Neural cell (in vitro differentiated cells): ENCODE measurements at regions not wholly inside any gene's neighbourhood (a gene's known extent, or its start where the extent isn't known, plus 50 kb on each side); places are given as distances from the start of the nearest gene placed in this dataset.

Experiments used
- H2AFZ ChIP-seq: fragments of 200-600, 300-800 bp; sonication (generic), shearing (Covaris generic); 2 replicates; pipeline ENCODE4 v1.6.0; 2014; ENCODE audit warnings: low read depth, mild to moderate bottlenecking, antibody characterized with exemption, low read length, moderate library complexity
- H3F3A ChIP-seq: fragments of 200-600 bp; shearing (Covaris generic); 2 replicates; pipeline ENCODE4 v1.6.1; 2016; ENCODE audit warnings: mild to moderate bottlenecking, moderate library complexity, mixed read lengths, antibody characterized with exemption, low read length; ENCODE audit not compliant: insufficient read depth, poor library complexity, severe bottlenecking
- H3K27ac ChIP-seq: fragments of 200-600, 300-800 bp; sonication (generic), shearing (Covaris generic); 2 replicates; pipeline ENCODE4 v1.5.1; 2014; ENCODE audit warnings: mild to moderate bottlenecking, low read length, moderate library complexity
- H3K27me3 ChIP-seq: fragments of 300-800, 200-600 bp; sonication (generic), shearing (Covaris generic); 2 replicates; pipeline ENCODE4 v1.6.0; 2014; ENCODE audit warnings: mild to moderate bottlenecking, low read depth, low read length, moderate library complexity; ENCODE audit not compliant: insufficient read depth
- H3K36me3 ChIP-seq: fragments of 300-800, 200-600 bp; sonication (generic), shearing (Covaris generic); 2 replicates; pipeline ENCODE4 v1.5.1; 2014; ENCODE audit warnings: mild to moderate bottlenecking, antibody characterized with exemption, low read length, moderate library complexity; ENCODE audit not compliant: insufficient read depth
- H3K4me2 ChIP-seq: fragments of 300-800, 200-600 bp; sonication (generic), shearing (Covaris generic); 2 replicates; pipeline ENCODE4 v1.6.0; 2014; ENCODE audit warnings: mild to moderate bottlenecking, low read length
- H3K4me3 ChIP-seq: fragments of 300-800, 200-600 bp; sonication (generic), shearing (Covaris generic); 2 replicates; pipeline ENCODE4 v1.5.1; 2014; ENCODE audit warnings: mild to moderate bottlenecking, low read length, moderate library complexity
- H3K79me2 ChIP-seq: fragments of 200-600 bp; shearing (Covaris generic); replicated peaks from 2 replicates; pipeline ENCODE4 v1.6.0; 2014; ENCODE audit warnings: mild to moderate bottlenecking, low read length, moderate library complexity; ENCODE audit not compliant: insufficient read depth
- H3K9ac ChIP-seq: fragments of 300-800, 200-600 bp; sonication (generic), shearing (Covaris generic); 2 replicates; pipeline ENCODE4 v1.6.1; 2016; ENCODE audit warnings: mild to moderate bottlenecking, low read length, mixed read lengths
- H3K9me2 ChIP-seq: fragments of 200-600 bp; shearing (Covaris generic); 2 replicates; pipeline ENCODE4 v1.6.1; 2016; ENCODE audit warnings: mild to moderate bottlenecking, low read length, mixed read lengths; ENCODE audit not compliant: insufficient read depth
- H3K9me3 ChIP-seq: fragments of 200-600, 300-800 bp; sonication (generic), shearing (Covaris generic); 2 replicates; pipeline ENCODE4 v1.6.1; 2016; ENCODE audit warnings: mild to moderate bottlenecking, mixed run types, low read length, moderate library complexity, mixed read lengths
- H4K20me1 ChIP-seq: fragments of 200-600 bp; shearing (Covaris generic); 2 replicates; pipeline ENCODE4 v1.6.1; 2016; ENCODE audit warnings: mild to moderate bottlenecking, mixed run types; ENCODE audit not compliant: insufficient read depth
- CTCF ChIP-seq: fragments of 450-650 bp; IDR thresholded peaks from 2 replicates; pipeline ENCODE4 v1.5.1; 2014; ENCODE audit warnings: antibody characterized with exemption, mild to moderate bottlenecking, moderate library complexity; ENCODE audit not compliant: poor library complexity, severe bottlenecking
- EP300 ChIP-seq: fragments of 450-650 bp; conservative IDR thresholded peaks from 2 replicates; pipeline ENCODE4 v1.6.1; 2014; ENCODE audit warnings: antibody characterized with exemption, mild to moderate bottlenecking, moderate library complexity; ENCODE audit not compliant: poor library complexity, severe bottlenecking
- EZH2 ChIP-seq: fragments of 200-600, 300-800 bp; shearing (Covaris generic), sonication (generic); IDR thresholded peaks from 2 replicates; pipeline ENCODE4 v1.6.1; 2014; ENCODE audit warnings: antibody characterized with exemption, low read length, borderline replicate concordance, mild to moderate bottlenecking; ENCODE audit not compliant: insufficient read depth, poor library complexity, severe bottlenecking
- MXI1 ChIP-seq: fragments of 450-650 bp; conservative IDR thresholded peaks from 2 replicates; pipeline ENCODE4 v1.6.1; 2014; ENCODE audit warnings: antibody characterized with exemption, mild to moderate bottlenecking; ENCODE audit not compliant: poor library complexity, severe bottlenecking
- REST ChIP-seq: IDR thresholded peaks from 2 replicates; pipeline ENCODE4 v1.6.1; 2012; ENCODE audit warnings: borderline replicate concordance
- SMC3 ChIP-seq: fragments of 450-650 bp; conservative IDR thresholded peaks from 2 replicates; pipeline ENCODE4 v1.6.1; 2014; ENCODE audit warnings: antibody characterized with exemption, mild to moderate bottlenecking, moderate library complexity; ENCODE audit not compliant: poor library complexity
- TAF1 ChIP-seq: IDR thresholded peaks from 2 replicates; pipeline ENCODE4 v1.6.1; 2012; ENCODE audit warnings: low read depth

GRCh38 chr4:103867311-103867710, 147.5 kb upstream of the TACR3 start:
- no peak overlapping the region for H3K9ac ChIP-seq
- no peaks in the 10 kb centered on the region for H3K36me3 ChIP-seq
- no peaks in the 10 kb centered on the region for H3K9me3 ChIP-seq
- TF ChIP-seq TAF1 (no peak), EZH2 (no peak), MXI1 (no peak), REST (no peak), CTCF (no peak), SMC3 (no peak), EP300 (no peak)
- no peak overlapping the region for H3K4me2 ChIP-seq
- no peak overlapping the region for H3K4me3 ChIP-seq
- no peaks in the 10 kb centered on the region for H3K27me3 ChIP-seq
- H3K27ac ChIP-seq = no peak overlapping the region
- H3K79me2 ChIP-seq = no peaks in the 10 kb centered on the region
- H3F3A ChIP-seq = no peaks in the 10 kb centered on the region
- H4K20me1 ChIP-seq = no peaks in the 10 kb centered on the region
- H3K9me2 ChIP-seq = no peaks in the 10 kb centered on the region
- H2AFZ ChIP-seq = no peak overlapping the region

- Histone ChIP-seq H3K9ac (no peak overlapping the region), H3K9me3 (no peaks in the 10 kb centered on the region), H3K9me2 (no peaks in the 10 kb centered on the region), H3K27ac (no peak overlapping the region), H3K4me3 (no peak overlapping the region), H3K4me2 (no peak overlapping the region), H2AFZ (no peak overlapping the region), H3K27me3 (no peaks in the 10 kb centered on the region), H3K79me2 (no peaks in the 10 kb centered on the region), H3K36me3 (no peaks in the 10 kb centered on the region), H3F3A (no peaks in the 10 kb centered on the region), H4K20me1 (no peaks in the 10 kb centered on the region)
- TF ChIP-seq CTCF (no peak), EZH2 (no peak), SMC3 (no peak)
Observed at GRCh38 chr4:103853627-103854026, 133.8 kb upstream of the TACR3 start.
